ENCODE measurements at regions not wholly inside any gene's neighbourhood (a gene's known extent, or its start where the extent isn't known, plus 50 kb on each side); places are given as distances from the start of the nearest gene placed in this dataset.

DNA sequence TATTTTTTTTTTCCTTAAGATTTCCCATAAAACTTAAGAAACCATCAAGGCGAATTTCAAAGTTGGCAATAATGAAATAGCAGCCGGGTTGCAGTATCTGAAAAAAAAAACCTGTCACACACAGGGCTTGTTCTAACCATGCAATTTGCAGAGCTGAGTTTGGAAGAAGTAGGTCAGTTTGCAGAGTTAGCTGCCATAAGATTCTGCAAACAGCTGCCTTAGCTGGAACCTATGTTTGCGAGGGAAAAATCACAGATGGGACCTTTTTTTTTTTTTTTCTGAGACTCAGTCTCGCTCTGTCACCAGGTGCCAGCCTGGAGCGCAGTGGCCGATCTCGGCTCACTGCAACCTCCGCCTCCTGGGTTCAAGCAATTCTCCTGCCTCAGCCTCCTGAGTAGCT lies 98.5 kb upstream of the HS3ST4 start:
- Histone ChIP-seq H3K9me3 (ENCODE audit: insufficient read depth in 2 of 2, low read depth in 1 of 2, low read length in 1 of 2) (no peaks in the 10 kb centered on the region), H2BK120ac (replicated peaks; ENCODE audit: low read depth, low read length) (no peak overlapping the region), H2BK20ac (ENCODE audit: low read length) (no peak overlapping the region), H3K36me3 (ENCODE audit: control insufficient read depth in 2 of 4, insufficient read depth in 4 of 4, low read length in 3 of 4) (no peaks in the 10 kb centered on the region), H2AK5ac (ENCODE audit: low read depth, low read length) (no peak overlapping the region), H4K91ac (replicated peaks; ENCODE audit: insufficient read length, low read length) (no peak overlapping the region), H3K18ac (ENCODE audit: extremely low read depth, low read length) (no peak overlapping the region), H3K27ac (ENCODE audit: low read depth, low read length) (no peak overlapping the region), H3K4me3 (ENCODE audit: extremely low read depth in 1 of 4, insufficient read depth in 2 of 4, low read depth in 3 of 4, low read length in 4 of 4) (no peak overlapping the region), H3K79me1 (ENCODE audit: low read depth, low read length) (no peaks in the 10 kb centered on the region), H4K8ac (ENCODE audit: extremely low read depth, insufficient read depth, low read length) (no peak overlapping the region), H3K27me3 (replicated peaks in 1 of 4; ENCODE audit: control insufficient read depth in 3 of 4, extremely low read depth in 1 of 4, insufficient read depth in 3 of 4, low read length in 3 of 4) (no peaks in the 10 kb centered on the region), H4K5ac (ENCODE audit: insufficient read length, low read depth, low read length) (no peak overlapping the region), H3K79me2 (ENCODE audit: control insufficient read depth in 1 of 2, insufficient read depth in 2 of 2, low read length in 2 of 2) (no peaks in the 10 kb centered on the region), H2BK15ac (ENCODE audit: low read length) (no peak overlapping the region), H3K4ac (replicated peaks; ENCODE audit: insufficient read length, low read depth, low read length) (no peak overlapping the region), H3K4me2 (ENCODE audit: insufficient read depth in 1 of 2, low read depth in 2 of 2, low read length in 2 of 2) (no peak overlapping the region), H3K23ac (ENCODE audit: insufficient read length) (no peak overlapping the region), H3K23me2 (ENCODE audit: low read depth, low read length) (no peaks in the 10 kb centered on the region), H4K20me1 (replicated peaks in 1 of 2; ENCODE audit: control insufficient read depth in 1 of 2, insufficient read depth in 2 of 2, low read length in 2 of 2) (no peaks in the 10 kb centered on the region), H3K56ac (replicated peaks; ENCODE audit: insufficient read length, low read depth, low read length) (no peak overlapping the region), H2AFZ (ENCODE audit: low read length) (no peak overlapping the region), H3K9ac (replicated peaks in 1 of 4; ENCODE audit: extremely low read depth in 1 of 4, low read depth in 3 of 4, low read length in 3 of 4) (no peak overlapping the region), H3K14ac (ENCODE audit: insufficient read length) (no peak overlapping the region), H3K4me1 (replicated peaks in 1 of 4; ENCODE audit: control insufficient read depth in 3 of 4, insufficient read depth in 4 of 4, low read length in 3 of 4) (peaks cover 0 to 2% (median 0%) of the 10 kb centered on the region in 4 experiments; a peak in 1 of 7 replicates), H2BK5ac (ENCODE audit: low read depth, low read length) (no peak overlapping the region), H2BK12ac (ENCODE audit: low read depth, low read length) (no peak overlapping the region)
- DNase-seq (ENCODE audit: low read depth in 1 of 2, low spot score in 2 of 2) (no peak), FAIRE-seq (no peak)
- TF ChIP-seq, protein P1, sequence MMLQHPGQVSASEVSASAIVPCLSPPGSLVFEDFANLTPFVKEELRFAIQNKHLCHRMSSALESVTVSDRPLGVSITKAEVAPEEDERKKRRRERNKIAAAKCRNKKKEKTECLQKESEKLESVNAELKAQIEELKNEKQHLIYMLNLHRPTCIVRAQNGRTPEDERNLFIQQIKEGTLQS (IDR thresholded peaks at IDR 0.05; ENCODE audit: insufficient read depth, low read depth, low read length), result no peak
- no peak for TF ChIP-seq SIRT6 (IDR thresholded peaks at IDR 0.05; ENCODE audit: low read length)
- no peak for TF ChIP-seq TBP (IDR thresholded peaks at IDR 0.05; ENCODE audit: low read depth, low read length)
- TF ChIP-seq BACH1 (IDR thresholded peaks at IDR 0.05; ENCODE audit: low read length), result no peak
- TF ChIP-seq SAP30 (IDR thresholded peaks at IDR 0.05; ENCODE audit: insufficient read depth, insufficient replicate concordance, low read length), result no peak
- TF ChIP-seq, protein P2, sequence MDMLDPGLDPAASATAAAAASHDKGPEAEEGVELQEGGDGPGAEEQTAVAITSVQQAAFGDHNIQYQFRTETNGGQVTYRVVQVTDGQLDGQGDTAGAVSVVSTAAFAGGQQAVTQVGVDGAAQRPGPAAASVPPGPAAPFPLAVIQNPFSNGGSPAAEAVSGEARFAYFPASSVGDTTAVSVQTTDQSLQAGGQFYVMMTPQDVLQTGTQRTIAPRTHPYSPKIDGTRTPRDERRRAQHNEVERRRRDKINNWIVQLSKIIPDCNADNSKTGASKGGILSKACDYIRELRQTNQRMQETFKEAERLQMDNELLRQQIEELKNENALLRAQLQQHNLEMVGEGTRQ (IDR thresholded peaks at IDR 0.05; ENCODE audit: low read length), result no peak
- TF ChIP-seq ZNF274 (IDR thresholded peaks at IDR 0.05; ENCODE audit: borderline replicate concordance, extremely low read depth, low read length), result no peak
- TF ChIP-seq GABPA (IDR thresholded peaks at IDR 0.05; ENCODE audit: borderline replicate concordance, insufficient read depth, low read length), result no peak
- ChIA-PET CTCF (ENCODE audit: partially characterized antibody) (no interaction called here), POLR2A (ENCODE audit: partially characterized antibody) (no interaction called here)
- 91% methylated on average over 7 of the region's 8 CpGs; no CpG with 5 or more reads in 1 of the 2 experiments for WGBS, 2 experiments (ENCODE audit: extremely low coverage in 1 of 2, insufficient coverage in 1 of 2, insufficient read length in 1 of 2, insufficient replicate concordance in 2 of 2, low coverage in 1 of 2, low lambda C conversion rate in 2 of 2, missing lambda C conversion rate in 1 of 2)

Measured in H1 (cell line).